ENCODE measurements at regions not wholly inside any gene's neighbourhood (a gene's known extent, or its start where the extent isn't known, plus 50 kb on each side); places are given as distances from the start of the nearest gene placed in this dataset.

GRCh38 chr7:132641238-132641637, 65.0 kb upstream of the PLXNA4 start:
- DNase-seq (ENCODE audit: extremely low spot score) = no peak
- TF ChIP-seq TARDBP (IDR thresholded peaks at IDR 0.05) (no peak), HDGF (IDR thresholded peaks at IDR 0.05; ENCODE audit: borderline replicate concordance) (no peak), L3MBTL2 (conservative IDR thresholded peaks at IDR 0.05) (no peak), FOXA1 (IDR thresholded peaks at IDR 0.05) (no peak), ARNT (IDR thresholded peaks at IDR 0.05) (no peak), ZNF384 (IDR thresholded peaks at IDR 0.05) (no peak), PKNOX1 (IDR thresholded peaks at IDR 0.05) (no peak), NFRKB (IDR thresholded peaks at IDR 0.05) (no peak), LEF1 (IDR thresholded peaks at IDR 0.05; ENCODE audit: borderline replicate concordance) (no peak), FOXK2 (IDR thresholded peaks at IDR 0.05) (no peak), BHLHE40 (IDR thresholded peaks at IDR 0.05; ENCODE audit: borderline replicate concordance) (no peak), ELF4 (IDR thresholded peaks at IDR 0.05) (no peak), CTBP1 (IDR thresholded peaks at IDR 0.05; ENCODE audit: borderline replicate concordance) (no peak), FOXM1 (IDR thresholded peaks at IDR 0.05; ENCODE audit: borderline replicate concordance) (no peak), SUZ12 (IDR thresholded peaks at IDR 0.05) (no peak)
- ChIA-PET POLR2A (no interaction called here), CTCF (no interaction called here)

- DNase-seq (ENCODE audit: extremely low spot score) = no peak
- POLR2A ChIA-PET = no interaction called here
- TF ChIP-seq ZNF384 (IDR thresholded peaks at IDR 0.05) = no peak
- no peak for TF ChIP-seq ELF4 (IDR thresholded peaks at IDR 0.05)
- CTCF ChIA-PET = no interaction called here
Observed at GRCh38 chr7:132639983-132640382, 63.7 kb upstream of the PLXNA4 start.

- CTCF ChIA-PET = no interaction called here
- POLR2A ChIA-PET = no interaction called here
- DNase-seq (ENCODE audit: extremely low spot score) = no peak
- TF ChIP-seq SP1 (IDR thresholded peaks at IDR 0.05) (no peak), TARDBP (IDR thresholded peaks at IDR 0.05) (no peak), HDGF (IDR thresholded peaks at IDR 0.05; ENCODE audit: borderline replicate concordance) (no peak)
Observed at GRCh38 chr7:132638000-132638399, 61.7 kb upstream of the PLXNA4 start.

- no peak for TF ChIP-seq SP1 (IDR thresholded peaks at IDR 0.05)
- TF ChIP-seq ELF4 (IDR thresholded peaks at IDR 0.05) = no peak
- TF ChIP-seq FOXM1 (IDR thresholded peaks at IDR 0.05; ENCODE audit: borderline replicate concordance) = no peak
- TF ChIP-seq SUZ12 (IDR thresholded peaks at IDR 0.05) = no peak
- no peak for TF ChIP-seq PKNOX1 (IDR thresholded peaks at IDR 0.05)
- no peak for TF ChIP-seq FOXK2 (IDR thresholded peaks at IDR 0.05)
- DNase-seq (ENCODE audit: extremely low spot score) = no peak
- ChIA-PET CTCF (interaction anchor here (0.6 kb wide), 1 partner anchor 245 kb away, joined by 3 read pairs; no protein-coding TSS in a partner anchor), POLR2A (no interaction called here)
Observed at GRCh38 chr7:132636581-132636980, 60.3 kb upstream of the PLXNA4 start.

- DNase-seq (ENCODE audit: extremely low spot score) = no peak
- TF ChIP-seq SUZ12 (IDR thresholded peaks at IDR 0.05) = no peak
- TF ChIP-seq PKNOX1 (IDR thresholded peaks at IDR 0.05) = no peak
- no peak for TF ChIP-seq FOXK2 (IDR thresholded peaks at IDR 0.05)
- TF ChIP-seq ELF4 (IDR thresholded peaks at IDR 0.05) = no peak
- TF ChIP-seq NFRKB (IDR thresholded peaks at IDR 0.05) = no peak
- TF ChIP-seq SP1 (IDR thresholded peaks at IDR 0.05) = no peak
- no peak for TF ChIP-seq HDGF (IDR thresholded peaks at IDR 0.05; ENCODE audit: borderline replicate concordance)
- no peak for TF ChIP-seq LEF1 (IDR thresholded peaks at IDR 0.05; ENCODE audit: borderline replicate concordance)
- TF ChIP-seq L3MBTL2 (conservative IDR thresholded peaks at IDR 0.05) = no peak
- no peak for TF ChIP-seq TARDBP (IDR thresholded peaks at IDR 0.05)
- no peak for TF ChIP-seq BHLHE40 (IDR thresholded peaks at IDR 0.05; ENCODE audit: borderline replicate concordance)
- no peak for TF ChIP-seq CTBP1 (IDR thresholded peaks at IDR 0.05; ENCODE audit: borderline replicate concordance)
- ChIA-PET POLR2A (no interaction called here), CTCF (no interaction called here)
Observed at GRCh38 chr7:132635127-132635526, 58.9 kb upstream of the PLXNA4 start.

GRCh38 chr7:132630834-132631233, 54.6 kb upstream of the PLXNA4 start:
- CTCF ChIA-PET = no interaction called here

More at GRCh38 chr7:132630834-132631233, 54.6 kb upstream of the PLXNA4 start:
- TF ChIP-seq HDGF (IDR thresholded peaks at IDR 0.05; ENCODE audit: borderline replicate concordance) (no peak), TARDBP (IDR thresholded peaks at IDR 0.05) (no peak), FOXK2 (IDR thresholded peaks at IDR 0.05) (no peak), FOXA1 (IDR thresholded peaks at IDR 0.05) (no peak)
- POLR2A ChIA-PET = no interaction called here
- no peak for DNase-seq (ENCODE audit: extremely low spot score)

Data from HEK293T (cell line).